H1 (cell line): ENCODE measurements at regions not wholly inside any gene's neighbourhood (a gene's known extent, or its start where the extent isn't known, plus 50 kb on each side); places are given as distances from the start of the nearest gene placed in this dataset.

ENCODE experiments used
- CTCF ChIA-PET: fragments of 300-600 bp; sonication (Branson Sonifier 250); formaldehyde crosslinking; loops from one replicate; lab custom pipeline; 2021; ENCODE audit not compliant: partially characterized antibody; lab: Charles Lee
- POLR2A ChIA-PET: fragments of 300-600 bp; sonication (Branson Sonifier 250); formaldehyde crosslinking; loops from one replicate; lab custom pipeline; 2021; ENCODE audit warnings: inconsistent platforms; ENCODE audit not compliant: partially characterized antibody; lab: Charles Lee
- DNase-seq, 2 experiments: peaks; one replicate each; pipeline versions ENCODE4 v3.0.0 to v3.0.0-alpha.2; 2010 to 2022; ENCODE audit warnings: low spot score in 2 of 2, low read depth in 1 of 2, mixed read lengths in 1 of 2
- FAIRE-seq: peaks from 2 replicates; lab custom pipeline; 2011; peaks lifted over from hg19 to GRCh38; lab: Jason Lieb, UNC
- H2AFZ ChIP-seq: 2 replicates; pipeline ENCODE4 v1.8.1; 2012; ENCODE audit warnings: low read length, inconsistent platforms
- H2AK5ac ChIP-seq: 2 replicates; pipeline ENCODE4 v1.6.1; 2013; ENCODE audit warnings: low read depth, low read length
- H2BK120ac ChIP-seq: replicated peaks from 2 replicates; pipeline ENCODE3; 2013; ENCODE audit warnings: low read depth, low read length, inconsistent platforms
- H2BK12ac ChIP-seq: 2 replicates; pipeline ENCODE4 v1.6.1; 2013; ENCODE audit warnings: low read depth, low read length
- H2BK15ac ChIP-seq: 2 replicates; pipeline ENCODE4 v1.6.1; 2013; ENCODE audit warnings: low read length
- H2BK20ac ChIP-seq: 2 replicates; pipeline ENCODE4 v1.6.1; 2013; ENCODE audit warnings: low read length
- H2BK5ac ChIP-seq: 2 replicates; pipeline ENCODE4 v1.6.1; 2013; ENCODE audit warnings: low read depth, low read length
- H3K14ac ChIP-seq: 2 replicates; pipeline ENCODE4 v1.6.1; 2013; ENCODE audit warnings: inconsistent platforms; ENCODE audit not compliant: insufficient read length
- H3K18ac ChIP-seq: 2 replicates; pipeline ENCODE4 v1.6.1; 2013; ENCODE audit warnings: low read length; ENCODE audit errors: extremely low read depth
- H3K23ac ChIP-seq: 2 replicates; pipeline ENCODE4 v1.6.1; 2013; ENCODE audit warnings: inconsistent platforms; ENCODE audit not compliant: insufficient read length
- H3K23me2 ChIP-seq: 2 replicates; pipeline ENCODE4 v1.6.1; 2013; ENCODE audit warnings: low read depth, low read length
- H3K27ac ChIP-seq: 2 replicates; pipeline ENCODE4 v1.6.1; 2011; ENCODE audit warnings: low read depth, low read length, inconsistent platforms
- H3K27me3 ChIP-seq, 4 experiments: replicated peaks in 1 of 4; 1 replicate in 1 of 4; 2 replicates in 3 of 4; pipeline versions ENCODE4 v1.6.1 to v1.8.1; 2011 to 2013; ENCODE audit warnings: low read length in 3 of 4, mild to moderate bottlenecking in 3 of 4, inconsistent platforms in 2 of 4, mixed read lengths in 2 of 4, moderate library complexity in 1 of 4; ENCODE audit not compliant: control insufficient read depth in 3 of 4, insufficient read depth in 3 of 4; ENCODE audit errors: extremely low read depth in 1 of 4
- H3K36me3 ChIP-seq, 4 experiments: 2 replicates each; pipeline versions ENCODE4 v1.6.1 to v1.8.1; 2011 to 2013; ENCODE audit warnings: mild to moderate bottlenecking in 4 of 4, low read length in 3 of 4, moderate library complexity in 2 of 4, control low read depth in 1 of 4, inconsistent platforms in 1 of 4; ENCODE audit not compliant: insufficient read depth in 4 of 4, control insufficient read depth in 2 of 4
- H3K4ac ChIP-seq: replicated peaks from 2 replicates; pipeline ENCODE3; 2013; ENCODE audit warnings: low read length, low read depth, mixed read lengths, inconsistent platforms; ENCODE audit not compliant: insufficient read length
- H3K4me1 ChIP-seq, 4 experiments: replicated peaks in 1 of 4; 1 replicate in 1 of 4; 2 replicates in 3 of 4; pipeline versions ENCODE4 v1.6.1 to v1.8.1; 2011 to 2013; ENCODE audit warnings: low read length in 3 of 4, inconsistent platforms in 2 of 4, mixed read lengths in 1 of 4; ENCODE audit not compliant: insufficient read depth in 4 of 4, control insufficient read depth in 3 of 4
- H3K4me2 ChIP-seq, 2 experiments: 2 replicates each; pipeline versions ENCODE4 v1.6.1 to v1.8.1; 2011 to 2013; ENCODE audit warnings: low read depth in 2 of 2, low read length in 2 of 2, control low read depth in 1 of 2, inconsistent platforms in 1 of 2, mild to moderate bottlenecking in 1 of 2; ENCODE audit not compliant: insufficient read depth in 1 of 2
- H3K4me3 ChIP-seq, 4 experiments: fragments of 200-600, 300-600 bp in 1 of 4; sonication (generic), shearing (Covaris generic), sonication (Bioruptor Twin) in 1 of 4; 2 replicates each; pipeline versions ENCODE4 v1.5.1 to v1.8.1; 2011 to 2016; ENCODE audit warnings: low read length in 4 of 4, low read depth in 3 of 4, control low read depth in 2 of 4, inconsistent platforms in 2 of 4, mild to moderate bottlenecking in 2 of 4, mixed read lengths in 1 of 4, moderate library complexity in 1 of 4; ENCODE audit not compliant: insufficient read depth in 2 of 4; ENCODE audit errors: extremely low read depth in 1 of 4
- H3K56ac ChIP-seq: replicated peaks from 2 replicates; pipeline ENCODE3; 2013; ENCODE audit warnings: low read depth, mild to moderate bottlenecking, mixed read lengths, low read length, inconsistent platforms; ENCODE audit not compliant: insufficient read length
- H3K79me1 ChIP-seq: 2 replicates; pipeline ENCODE4 v1.6.1; 2013; ENCODE audit warnings: low read depth, low read length, control low read depth
- H3K79me2 ChIP-seq, 2 experiments: 2 replicates each; pipeline versions ENCODE4 v1.6.1 to v1.8.1; 2012 to 2013; ENCODE audit warnings: low read length in 2 of 2, mild to moderate bottlenecking in 2 of 2, inconsistent platforms in 1 of 2; ENCODE audit not compliant: insufficient read depth in 2 of 2, control insufficient read depth in 1 of 2
- H3K9ac ChIP-seq, 4 experiments: replicated peaks in 1 of 4; 1 replicate in 1 of 4; 2 replicates in 3 of 4; pipeline versions ENCODE4 v1.6.1 to v1.8.1; 2011 to 2013; ENCODE audit warnings: low read depth in 3 of 4, low read length in 3 of 4, control low read depth in 2 of 4, mild to moderate bottlenecking in 2 of 4, moderate library complexity in 2 of 4, inconsistent platforms in 1 of 4; ENCODE audit errors: extremely low read depth in 1 of 4
- H3K9me3 ChIP-seq, 2 experiments: 2 replicates each; pipeline versions ENCODE4 v1.6.1 to v1.8.1; 2012 to 2013; ENCODE audit warnings: mild to moderate bottlenecking in 2 of 2, moderate library complexity in 2 of 2, control low read depth in 1 of 2, inconsistent platforms in 1 of 2, low read depth in 1 of 2, low read length in 1 of 2, mixed read lengths in 1 of 2; ENCODE audit not compliant: insufficient read depth in 2 of 2
- H4K20me1 ChIP-seq, 2 experiments: replicated peaks in 1 of 2; 2 replicates each; pipeline versions ENCODE3 to v1.8.1; 2011 to 2013; ENCODE audit warnings: inconsistent platforms in 2 of 2, low read length in 2 of 2, mild to moderate bottlenecking in 1 of 2; ENCODE audit not compliant: insufficient read depth in 2 of 2, control insufficient read depth in 1 of 2
- H4K5ac ChIP-seq: 2 replicates; pipeline ENCODE4 v1.6.1; 2013; ENCODE audit warnings: low read length, low read depth, mixed read lengths, inconsistent platforms; ENCODE audit not compliant: insufficient read length
- H4K8ac ChIP-seq: 2 replicates; pipeline ENCODE4 v1.8.0; 2013; ENCODE audit warnings: mild to moderate bottlenecking, moderate library complexity, low read length, inconsistent platforms; ENCODE audit not compliant: insufficient read depth; ENCODE audit errors: extremely low read depth
- H4K91ac ChIP-seq: replicated peaks from 2 replicates; pipeline ENCODE3; 2013; ENCODE audit warnings: low read length, mixed read lengths, inconsistent platforms; ENCODE audit not compliant: insufficient read length
- ATF2 ChIP-seq: IDR thresholded peaks from 2 replicates; pipeline ENCODE4 v1.6.1; 2012; ENCODE audit warnings: low read length, inconsistent platforms
- CBX8 ChIP-seq: fragments of 300-800, 300-1000 bp; sonication (generic); IDR thresholded peaks from 2 replicates; pipeline ENCODE4 v1.7.1; 2016; ENCODE audit warnings: low read depth, low read length, borderline replicate concordance
- FOSL1 ChIP-seq: IDR thresholded peaks from 2 replicates; pipeline ENCODE4 v1.6.1; 2011; ENCODE audit warnings: mild to moderate bottlenecking, low read depth, low read length, moderate library complexity; ENCODE audit not compliant: insufficient read depth
- GABPA ChIP-seq: IDR thresholded peaks from 2 replicates; pipeline ENCODE4 v1.6.1; 2011; ENCODE audit warnings: mild to moderate bottlenecking, low read length, moderate library complexity, borderline replicate concordance; ENCODE audit not compliant: insufficient read depth
- MAFK ChIP-seq: IDR thresholded peaks from 2 replicates; pipeline ENCODE4 v1.6.1; 2012; ENCODE audit warnings: low read depth, mild to moderate bottlenecking, improper control_type of control experiment, low read length
- NRF1 ChIP-seq: IDR thresholded peaks from 2 replicates; pipeline ENCODE4 v1.6.1; 2011; ENCODE audit warnings: mild to moderate bottlenecking, low read depth, low read length, improper control_type of control experiment
- RAD21 ChIP-seq, 2 experiments: IDR thresholded peaks in 1 of 2; conservative IDR thresholded peaks in 1 of 2; 2 replicates each; pipeline ENCODE4 v1.6.1; 2011; ENCODE audit warnings: low read depth in 2 of 2, low read length in 2 of 2, improper control_type of control experiment in 1 of 2, inconsistent platforms in 1 of 2, mild to moderate bottlenecking in 1 of 2, moderate library complexity in 1 of 2
- SIRT6 ChIP-seq: IDR thresholded peaks from one replicate; pipeline ENCODE4 v1.7.1; 2012; ENCODE audit warnings: low read length, inconsistent platforms
- SP4 ChIP-seq: IDR thresholded peaks from 2 replicates; pipeline ENCODE4 v1.6.1; 2012; ENCODE audit warnings: low read length, inconsistent platforms
- YY1 ChIP-seq: IDR thresholded peaks from 2 replicates; pipeline ENCODE4 v1.6.1; 2011; ENCODE audit warnings: low read depth, mild to moderate bottlenecking, low read length
- ZNF274 ChIP-seq: IDR thresholded peaks from 2 replicates; pipeline ENCODE4 v1.7.0; 2012; ENCODE audit warnings: low read length, borderline replicate concordance; ENCODE audit errors: extremely low read depth
- WGBS, 2 experiments: shearing (Covaris generic) in 1 of 2; methylation state at CpG; one replicate each; pipeline versions ENCODE4 v1.1.6 to v1.1.7; 2013 to 2015; ENCODE audit warnings: low lambda C conversion rate in 2 of 2, mixed read lengths in 2 of 2, inconsistent platforms in 1 of 2, low coverage in 1 of 2, missing lambda C conversion rate in 1 of 2; ENCODE audit not compliant: insufficient replicate concordance in 2 of 2, insufficient coverage in 1 of 2, insufficient read length in 1 of 2; ENCODE audit errors: extremely low coverage in 1 of 2, missing lambda C conversion rate in 1 of 2; 5-methylcytosine and 5-hydroxymethylcytosine counted together
- TF ChIP-seq, protein P1 (sequence below): IDR thresholded peaks from 2 replicates; pipeline ENCODE4 v1.6.1; 2012; ENCODE audit warnings: inconsistent platforms

- no peak for FAIRE-seq
- Histone ChIP-seq H3K4ac (no peak overlapping the region), H4K8ac (no peak overlapping the region), H3K27me3 (no peaks in the 10 kb centered on the region), H4K5ac (no peak overlapping the region), H3K79me1 (no peaks in the 10 kb centered on the region), H2BK5ac (no peak overlapping the region), H3K36me3 (no peaks in the 10 kb centered on the region), H3K9ac (no peak overlapping the region), H3K23me2 (no peaks in the 10 kb centered on the region), H2BK20ac (no peak overlapping the region), H3K18ac (no peak overlapping the region), H3K14ac (no peak overlapping the region), H3K79me2 (no peaks in the 10 kb centered on the region), H3K27ac (no peak overlapping the region), H2AFZ (no peak overlapping the region), H4K91ac (no peak overlapping the region), H3K23ac (no peak overlapping the region), H3K4me1 (no peaks in the 10 kb centered on the region), H3K56ac (no peak overlapping the region), H4K20me1 (no peaks in the 10 kb centered on the region), H3K4me3 (no peak overlapping the region), H2AK5ac (no peak overlapping the region), H2BK15ac (no peak overlapping the region), H2BK12ac (no peak overlapping the region), H2BK120ac (no peak overlapping the region), H3K9me3 (no peaks in the 10 kb centered on the region), H3K4me2 (no peak overlapping the region)
- ChIA-PET POLR2A (no interaction called here), CTCF (interaction anchor here (0.8 to 1.3 kb wide), 2 partner anchors 106 to 337 kb away, joined by 3 read pairs; no protein-coding TSS in a partner anchor)
- WGBS, 2 experiments, result 94% methylated on average over 4 of the region's 4 CpGs; no CpG with 5 or more reads in 1 of the 2 experiments
- no peak for DNase-seq
- TF ChIP-seq ZNF274 (no peak), SIRT6 (no peak), FOSL1 (no peak), CBX8 (no peak), NRF1 (no peak), RAD21 (IDR thresholded peaks at IDR 0.05 in 1 of 2, conservative IDR thresholded peaks at IDR 0.05 in 1 of 2; ENCODE audit: low read depth in 2 of 2, low read length in 2 of 2) (no peak), MAFK (no peak), YY1 (no peak), ATF2 (no peak), GABPA (no peak), SP4 (no peak)
- TF ChIP-seq, protein P1, sequence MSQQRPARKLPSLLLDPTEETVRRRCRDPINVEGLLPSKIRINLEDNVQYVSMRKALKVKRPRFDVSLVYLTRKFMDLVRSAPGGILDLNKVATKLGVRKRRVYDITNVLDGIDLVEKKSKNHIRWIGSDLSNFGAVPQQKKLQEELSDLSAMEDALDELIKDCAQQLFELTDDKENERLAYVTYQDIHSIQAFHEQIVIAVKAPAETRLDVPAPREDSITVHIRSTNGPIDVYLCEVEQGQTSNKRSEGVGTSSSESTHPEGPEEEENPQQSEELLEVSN, result no peak
Measured at GRCh38 chrX:109818976-109819375, 85.9 kb upstream of the ACSL4 start.
